GM23338 (cell line): ENCODE measurements at regions not wholly inside any gene's neighbourhood (a gene's known extent, or its start where the extent isn't known, plus 50 kb on each side); places are given as distances from the start of the nearest gene placed in this dataset.

Source experiments
- CREB1 ChIP-seq: fragments of 250-450 bp; sonication (Bioruptor Pico); IDR thresholded peaks from 2 replicates; pipeline ENCODE4 v1.5.0; 2020; ENCODE audit warnings: low read depth, mild to moderate bottlenecking, moderate library complexity
- CTCF ChIP-seq, 2 experiments: fragments of 200-600 bp in 1 of 2; sonication (generic) in 1 of 2; conservative IDR thresholded peaks; 2 replicates each; pipeline versions ENCODE4 v1.5.1 to v1.6.1; 2016 to 2017; ENCODE audit warnings: antibody characterized with exemption in 2 of 2, low read depth in 2 of 2, mild to moderate bottlenecking in 2 of 2, moderate library complexity in 1 of 2
- ETS1 ChIP-seq: IDR thresholded peaks from 2 replicates; pipeline ENCODE4 v1.6.1; 2016; ENCODE audit warnings: antibody characterized with exemption
- EZH2 ChIP-seq: fragments of 200-600 bp; sonication (generic); IDR thresholded peaks from one replicate; pipeline ENCODE4 v1.8.0; 2017; ENCODE audit warnings: antibody characterized with exemption, mild to moderate bottlenecking, low read depth; ENCODE audit not compliant: unreplicated experiment
- JUNB ChIP-seq: IDR thresholded peaks from one replicate; pipeline ENCODE4 v1.6.1; 2016; ENCODE audit warnings: antibody characterized with exemption; ENCODE audit not compliant: unreplicated experiment
- POLR2AphosphoS5 ChIP-seq: IDR thresholded peaks from 2 replicates; pipeline ENCODE4 v1.6.1; 2016; ENCODE audit warnings: antibody characterized with exemption, low read depth
- REST ChIP-seq: IDR thresholded peaks from one replicate; pipeline ENCODE4 v1.6.1; 2018; ENCODE audit warnings: antibody characterized with exemption; ENCODE audit not compliant: unreplicated experiment
- ZNF462 ChIP-seq: fragments of 250-450 bp; sonication (Bioruptor Pico); IDR thresholded peaks from 2 replicates; pipeline ENCODE4 v1.5.0; 2020; ENCODE audit warnings: mild to moderate bottlenecking, moderate library complexity

- TF ChIP-seq CTCF (conservative IDR thresholded peaks at IDR 0.05; ENCODE audit: low read depth in 2 of 2) (no peak), EZH2 (no peak), POLR2AphosphoS5 (no peak), REST (no peak), CREB1 (CRISPR knock-in tag) (no peak), JUNB (no peak), ZNF462 (CRISPR knock-in tag) (no peak), ETS1 (no peak)
These were observed 102.2 kb upstream of the OSMR start for GRCh38 chr5:38743562-38743961.
